GM10248 (cell line): ENCODE measurements at regions not wholly inside any gene's neighbourhood (a gene's known extent, or its start where the extent isn't known, plus 50 kb on each side); places are given as distances from the start of the nearest gene placed in this dataset.
"Not testable (repeated sequence)": the region's sequence is repeated elsewhere in the genome, so short reads cannot be mapped to it uniquely, and the experiment has no call there.

Experiments
- CTCF ChIA-PET: fragments of 300-600 bp; sonication (Branson Sonifier 250); formaldehyde crosslinking; extraction: SDS; loops from one replicate; lab custom pipeline; 2021; ENCODE audit warnings: antibody characterized with exemption; lab: Yijun Ruan, JAX
- POLR2A ChIA-PET: fragments of 350-650 bp; sonication (Branson Sonifier 250); formaldehyde crosslinking; extraction: SDS; loops from one replicate; lab custom pipeline; 2020; ENCODE audit warnings: antibody characterized with exemption; lab: Yijun Ruan, JAX
- DNase-seq: peaks from one replicate; pipeline ENCODE4 v3.0.0; 2012; ENCODE audit errors: extremely low spot score
- CTCF ChIP-seq: IDR thresholded peaks from 2 replicates; pipeline ENCODE4 v1.5.1; 2012; ENCODE audit warnings: mild to moderate bottlenecking, low read depth; ENCODE audit errors: extremely low read depth, missing control alignments, control extremely low read depth

GRCh38 chrX:138849521-138849920 is 138.0 kb upstream of the FGF13 start:
- no peak for TF ChIP-seq CTCF
- ChIA-PET POLR2A (no interaction called here), CTCF (no interaction called here)

GRCh38 chrX:138847930-138848329 is 136.4 kb upstream of the FGF13 start:
- no peak for TF ChIP-seq CTCF
- ChIA-PET CTCF (no interaction called here), POLR2A (no interaction called here)
- DNase-seq: no peak

More at GRCh38 chrX:138849521-138849920, 138.0 kb upstream of the FGF13 start:
- DNase-seq: no peak

GRCh38 chrX:138845786-138846185 is 134.3 kb upstream of the FGF13 start:
- POLR2A ChIA-PET: no interaction called here
- CTCF ChIA-PET: interaction anchor here (1.1 kb wide), 1 partner anchor 10 kb away, joined by 3 read pairs; no protein-coding TSS in a partner anchor
- no peak for TF ChIP-seq CTCF
- DNase-seq: no peak

- POLR2A ChIA-PET, DNase-seq: not testable (repeated sequence)
- CTCF ChIA-PET: interaction anchor here (1.2 kb wide), 1 partner anchor 15 kb away, joined by 3 read pairs; no protein-coding TSS in a partner anchor
These were observed 95.9 kb upstream of the FGF13 start for GRCh38 chrX:138807400-138807799.

- DNase-seq: no peak
- CTCF ChIA-PET: no interaction called here
- POLR2A ChIA-PET: no interaction called here
- no peak for TF ChIP-seq CTCF
These were observed 82.7 kb upstream of the FGF13 start for GRCh38 chrX:138794246-138794645.

- POLR2A ChIA-PET: no interaction called here
These were observed 80.0 kb upstream of the FGF13 start for GRCh38 chrX:138791551-138791950.

GRCh38 chrX:138788771-138789170 is 77.3 kb upstream of the FGF13 start:
- POLR2A ChIA-PET: no interaction called here
- no peak for TF ChIP-seq CTCF
- CTCF ChIA-PET: no interaction called here
- no peak for DNase-seq

More at GRCh38 chrX:138791551-138791950, 80.0 kb upstream of the FGF13 start:
- CTCF ChIA-PET: no interaction called here
- DNase-seq: no peak
- TF ChIP-seq CTCF: no peak

GRCh38 chrX:138778576-138778909 is 67.0 kb upstream of the FGF13 start:
- CTCF ChIA-PET, POLR2A ChIA-PET, DNase-seq: not testable (repeated sequence)

- DNase-seq, POLR2A ChIA-PET, CTCF ChIA-PET: not testable (repeated sequence)
These were observed 66.5 kb upstream of the FGF13 start for GRCh38 chrX:138777908-138778575.
